Coronary artery (tissue), 2 donors: ENCODE measurements at regions not wholly inside any gene's neighbourhood (a gene's known extent, or its start where the extent isn't known, plus 50 kb on each side); places are given as distances from the start of the nearest gene placed in this dataset.

Source experiments
- DNase-seq: peaks from one replicate; pipeline ENCODE4 v3.0.0-alpha.2; 2017; ENCODE audit warnings: low spot score
- H3K27ac ChIP-seq, 2 donors: fragments of 200-600 bp; sonication (generic); one replicate each; pipeline ENCODE4 v1.5.1; 2016 to 2019
- H3K4me3 ChIP-seq: fragments of 200-600 bp; sonication (generic); 2 replicates; pipeline ENCODE4 v1.5.1; 2016; ENCODE audit warnings: mild to moderate bottlenecking, moderate library complexity
- CTCF ChIP-seq: fragments of 200-600 bp; sonication (generic); IDR thresholded peaks from one replicate; pipeline ENCODE4 v1.5.1; 2019; ENCODE audit warnings: antibody characterized with exemption

- peak overlapping the region in 1 of 2 donors; percentile 57 for H3K27ac ChIP-seq
Measured at GRCh38 chr1:181142096-181142958, 53.8 kb downstream of the IER5 start.

GRCh38 chr1:181143102-181143859 is 54.8 kb downstream of the IER5 start:
- no peak for TF ChIP-seq CTCF
- no peak for DNase-seq
- Histone ChIP-seq H3K4me3 (no peak overlapping the region), H3K27ac (no peak overlapping the region)

More at GRCh38 chr1:181142096-181142958, 53.8 kb downstream of the IER5 start:
- H3K4me3 ChIP-seq: peak overlapping the region; percentile 51
- peak; percentile 87 for DNase-seq
- peak; percentile 96 for TF ChIP-seq CTCF

- no peak for TF ChIP-seq CTCF
- Histone ChIP-seq H3K27ac (no peak overlapping the region), H3K4me3 (no peak overlapping the region)
- no peak for DNase-seq
Measured at GRCh38 chr1:181144238-181144637, 55.7 kb downstream of the IER5 start.

- Histone ChIP-seq H3K27ac (no peak overlapping the region), H3K4me3 (no peak overlapping the region)
- TF ChIP-seq CTCF: no peak
- no peak for DNase-seq
Measured at GRCh38 chr1:181148636-181149035, 60.1 kb downstream of the IER5 start.

GRCh38 chr1:181149326-181150125 is 61.0 kb downstream of the IER5 start:
- H3K27ac ChIP-seq: no peak overlapping the region

GRCh38 chr1:181150273-181150672 is 61.8 kb downstream of the IER5 start:
- no peak for DNase-seq
- H3K27ac ChIP-seq: no peak overlapping the region
- no peak for TF ChIP-seq CTCF
- no peak overlapping the region for H3K4me3 ChIP-seq

More at GRCh38 chr1:181149326-181150125, 61.0 kb downstream of the IER5 start:
- DNase-seq: no peak
- no peak for TF ChIP-seq CTCF
- H3K4me3 ChIP-seq: no peak overlapping the region
